ENCODE measurements at regions not wholly inside any gene's neighbourhood (a gene's known extent, or its start where the extent isn't known, plus 50 kb on each side); places are given as distances from the start of the nearest gene placed in this dataset.

- peaks cover 0 to 16% (median 7%) of the 10 kb centered on the region in 10 experiments; a peak in 10 of 20 replicates for H3K4me1 ChIP-seq
- H3K9ac ChIP-seq = no peak overlapping the region
- 0 out of 22 replicates have a peak, but pooled peaks cover 0 to 5% (median 0%) of the 10 kb centered on the region in 11 experiments for H3K9me3 ChIP-seq (replicated peaks in 1 of 11)
- no peaks in the 10 kb centered on the region for H3K36me3 ChIP-seq
- H3K4me3 ChIP-seq = no peak overlapping the region
- no peak for TF ChIP-seq Cebpa-rat (IDR thresholded peaks at IDR 0.05)
- H4K20me1 ChIP-seq = no peaks in the 10 kb centered on the region
- peak overlapping the region in 6 of 11 experiments; percentile 16 to 51 (median 28); a peak in 9 of 22 replicates for H3K4me2 ChIP-seq
- H3K27ac ChIP-seq = no peak overlapping the region
- H3K27me3 ChIP-seq = no peaks in the 10 kb centered on the region
Observed at GRCh38 chr11:26105762-26106423, 226.0 kb upstream of the ANO3 start.

GRCh38 chr11:26106726-26107125, 225.2 kb upstream of the ANO3 start:
- H3K4me3 ChIP-seq = no peak overlapping the region
- H3K4me1 ChIP-seq = peaks cover 0 to 16% (median 7%) of the 10 kb centered on the region in 10 experiments; a peak in 10 of 20 replicates
- TF ChIP-seq Cebpa-rat (IDR thresholded peaks at IDR 0.05) = no peak
- no peak overlapping the region for H3K27ac ChIP-seq
- H3K36me3 ChIP-seq = no peaks in the 10 kb centered on the region
- H3K4me2 ChIP-seq = peak overlapping the region in 6 of 11 experiments; percentile 16 to 51 (median 28); a peak in 11 of 22 replicates
- H3K27me3 ChIP-seq = no peaks in the 10 kb centered on the region
- H3K9me3 ChIP-seq (replicated peaks in 1 of 11) = 0 out of 22 replicates have a peak, but pooled peaks cover 0 to 5% (median 0%) of the 10 kb centered on the region in 11 experiments
- no peaks in the 10 kb centered on the region for H4K20me1 ChIP-seq
- H3K9ac ChIP-seq = no peak overlapping the region

DNA sequence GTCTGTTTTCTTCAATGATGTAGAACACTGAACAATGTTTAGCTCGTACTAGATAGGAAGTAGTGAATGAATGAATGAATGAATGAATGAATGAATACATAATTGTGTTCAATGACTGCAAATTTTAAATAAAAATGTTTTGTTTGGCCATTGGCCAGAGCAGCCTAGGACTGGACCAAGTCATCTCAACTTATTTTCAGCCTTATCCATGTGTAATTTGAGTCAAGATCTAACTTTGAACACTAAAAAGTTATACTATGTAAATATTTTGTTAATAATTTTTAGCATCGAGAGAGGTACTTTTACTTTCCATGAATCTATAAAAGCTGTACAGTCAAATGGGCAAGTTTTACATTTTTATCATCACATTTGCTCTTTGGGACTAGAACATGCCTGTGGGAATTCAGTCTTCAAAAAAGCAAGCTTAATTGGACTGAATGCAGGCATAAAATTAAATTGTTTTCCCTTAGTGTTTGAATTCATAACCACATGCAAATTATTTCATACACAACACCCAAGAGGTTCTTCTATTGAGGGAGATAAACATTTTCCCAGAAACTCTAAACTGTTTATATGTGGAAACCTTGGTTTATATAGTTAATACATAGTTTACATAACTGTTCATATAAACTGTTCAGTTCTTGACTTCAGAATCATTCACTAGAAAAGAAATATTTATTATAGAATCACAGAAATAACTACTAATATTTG, 222.1 kb upstream of the ANO3 start:
- H3K4me2 ChIP-seq = no peak overlapping the region
- H3K27me3 ChIP-seq = no peaks in the 10 kb centered on the region
- H3K36me3 ChIP-seq = no peaks in the 10 kb centered on the region
- peaks cover 0 to 16% (median 7%) of the 10 kb centered on the region in 10 experiments; a peak in 10 of 20 replicates for H3K4me1 ChIP-seq
- no peak for TF ChIP-seq Cebpa-rat (IDR thresholded peaks at IDR 0.05)
- H3K27ac ChIP-seq = no peak overlapping the region
- H4K20me1 ChIP-seq = no peaks in the 10 kb centered on the region
- no peak overlapping the region for H3K4me3 ChIP-seq
- H3K9ac ChIP-seq = no peak overlapping the region
- peaks cover 0 to 8% (median 0%) of the 10 kb centered on the region in 11 experiments; a peak in 3 of 22 replicates for H3K9me3 ChIP-seq (replicated peaks in 1 of 11)

DNA sequence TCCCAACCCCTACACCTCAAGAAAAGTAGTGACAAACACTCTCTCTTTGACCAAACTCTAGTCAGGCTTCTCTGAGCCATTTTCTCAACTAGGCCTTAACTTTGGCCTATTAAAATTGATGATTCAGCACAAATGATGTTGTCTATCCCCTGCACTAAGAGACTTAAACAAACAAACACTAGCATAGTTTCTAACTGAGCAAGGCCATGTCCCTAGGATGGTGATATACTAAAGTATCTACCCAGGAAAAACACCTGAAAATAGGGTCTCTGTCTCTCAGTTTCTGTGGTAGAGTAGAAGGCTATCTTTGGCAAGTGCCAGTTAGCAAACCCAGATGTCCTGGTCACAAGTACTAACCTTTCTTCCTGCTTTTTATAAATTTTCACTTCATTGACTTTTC, 219.7 kb upstream of the ANO3 start:
- Histone ChIP-seq H3K9ac (no peak overlapping the region), H3K36me3 (no peaks in the 10 kb centered on the region), H3K27me3 (no peaks in the 10 kb centered on the region), H3K4me2 (peak overlapping the region in 1 of 11 experiments; percentile 4; a peak in 1 of 22 replicates), H4K20me1 (no peaks in the 10 kb centered on the region), H3K4me3 (no peak overlapping the region), H3K4me1 (0 out of 20 replicates have a peak, but pooled peaks cover 0 to under 1% (median 0%) of the 10 kb centered on the region in 10 experiments), H3K9me3 (replicated peaks in 1 of 11) (peaks cover 0 to 8% (median 0%) of the 10 kb centered on the region in 11 experiments; a peak in 3 of 22 replicates), H3K27ac (no peak overlapping the region)
- TF ChIP-seq Cebpa-rat (IDR thresholded peaks at IDR 0.05) = no peak

GRCh38 chr11:26121466-26121865, 210.5 kb upstream of the ANO3 start:
- Histone ChIP-seq H3K9me3 (replicated peaks in 1 of 11) (peaks cover 0 to 4% (median 0%) of the 10 kb centered on the region in 11 experiments; a peak in 1 of 22 replicates), H3K36me3 (no peaks in the 10 kb centered on the region), H3K9ac (no peak overlapping the region), H3K27ac (no peak overlapping the region), H3K4me2 (no peak overlapping the region), H3K27me3 (no peaks in the 10 kb centered on the region), H4K20me1 (no peaks in the 10 kb centered on the region), H3K4me3 (no peak overlapping the region), H3K4me1 (no peaks in the 10 kb centered on the region)
- TF ChIP-seq Cebpa-rat (IDR thresholded peaks at IDR 0.05) = no peak

DNA sequence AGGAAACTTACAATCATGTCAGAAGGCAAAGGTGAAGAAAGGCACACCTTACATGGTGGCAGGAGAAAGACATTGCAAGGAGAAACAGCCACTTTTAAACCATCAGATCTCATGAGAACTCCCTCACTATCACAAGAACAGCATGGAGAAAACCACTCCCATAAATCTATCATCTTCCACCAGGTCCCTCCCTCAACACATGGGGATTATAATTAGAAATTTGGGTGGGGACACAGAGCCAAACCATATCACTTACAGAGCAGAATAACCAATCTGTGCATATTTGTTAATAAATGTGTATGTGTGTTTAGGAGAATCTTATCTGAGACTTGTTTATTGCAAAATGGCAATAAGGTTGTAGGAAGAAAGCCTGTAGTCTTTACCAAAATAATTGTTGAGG, 205.2 kb upstream of the ANO3 start:
- no peaks in the 10 kb centered on the region for H3K27me3 ChIP-seq
- H3K27ac ChIP-seq = no peak overlapping the region
- H3K4me2 ChIP-seq = no peak overlapping the region
- H3K4me1 ChIP-seq = no peaks in the 10 kb centered on the region
- no peaks in the 10 kb centered on the region; a peak in 1 of 22 replicates for H3K9me3 ChIP-seq (replicated peaks in 1 of 11)
- H3K4me3 ChIP-seq = no peak overlapping the region
- H3K36me3 ChIP-seq = no peaks in the 10 kb centered on the region
- no peak overlapping the region for H3K9ac ChIP-seq
- TF ChIP-seq Cebpa-rat (IDR thresholded peaks at IDR 0.05) = no peak
- H4K20me1 ChIP-seq = no peaks in the 10 kb centered on the region

GRCh38 chr11:26127336-26127735, 204.6 kb upstream of the ANO3 start:
- Histone ChIP-seq H3K9ac (no peak overlapping the region), H4K20me1 (no peaks in the 10 kb centered on the region), H3K4me1 (no peaks in the 10 kb centered on the region), H3K36me3 (no peaks in the 10 kb centered on the region), H3K27ac (no peak overlapping the region), H3K27me3 (no peaks in the 10 kb centered on the region), H3K4me2 (no peak overlapping the region), H3K4me3 (no peak overlapping the region), H3K9me3 (replicated peaks in 1 of 11) (no peaks in the 10 kb centered on the region; a peak in 1 of 22 replicates)
- TF ChIP-seq Cebpa-rat (IDR thresholded peaks at IDR 0.05) = no peak

DNA sequence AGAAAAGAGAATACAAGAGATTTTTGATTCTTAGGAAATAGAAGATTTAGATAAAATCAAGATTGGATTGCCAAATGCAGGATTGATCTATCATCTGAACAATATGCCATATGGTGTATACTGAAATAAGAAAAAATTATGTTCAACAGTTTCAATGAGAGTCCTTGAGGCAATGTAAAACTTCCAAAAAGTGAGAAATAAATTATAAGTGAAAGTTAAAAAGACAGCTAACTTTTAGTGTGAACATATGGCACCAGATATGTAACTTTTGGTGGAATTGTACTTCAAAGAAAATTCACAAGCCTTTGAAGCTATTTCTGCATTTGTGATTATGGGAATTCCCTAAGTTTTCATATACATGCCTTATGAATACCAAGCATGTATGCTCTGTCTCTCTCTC, 200.5 kb upstream of the ANO3 start:
- no peaks in the 10 kb centered on the region for H3K27me3 ChIP-seq
- H3K9ac ChIP-seq = no peak overlapping the region
- no peak overlapping the region for H3K4me3 ChIP-seq
- H3K4me2 ChIP-seq = no peak overlapping the region
- H4K20me1 ChIP-seq = no peaks in the 10 kb centered on the region
- no peaks in the 10 kb centered on the region for H3K36me3 ChIP-seq
- no peaks in the 10 kb centered on the region for H3K4me1 ChIP-seq
- H3K27ac ChIP-seq = no peak overlapping the region
- H3K9me3 ChIP-seq (replicated peaks in 1 of 11) = no peaks in the 10 kb centered on the region; a peak in 1 of 22 replicates
- TF ChIP-seq Cebpa-rat (IDR thresholded peaks at IDR 0.05) = no peak

- no peaks in the 10 kb centered on the region for H3K36me3 ChIP-seq
- no peaks in the 10 kb centered on the region for H3K9me3 ChIP-seq (replicated peaks in 1 of 11)
- H4K20me1 ChIP-seq = no peaks in the 10 kb centered on the region
- H3K27me3 ChIP-seq = no peaks in the 10 kb centered on the region
- no peak overlapping the region for H3K4me2 ChIP-seq
- H3K27ac ChIP-seq = no peak overlapping the region
- H3K4me3 ChIP-seq = no peak overlapping the region
- H3K4me1 ChIP-seq = no peaks in the 10 kb centered on the region
- TF ChIP-seq Cebpa-rat (IDR thresholded peaks at IDR 0.05) = no peak
- H3K9ac ChIP-seq = no peak overlapping the region
Observed at GRCh38 chr11:26134053-26134452, 197.9 kb upstream of the ANO3 start.

Measured in BLaER1 treated with 17β-estradiol and CSF1 and Interleukin-3, amounts not matched to agents 10 nM and 100 nM (cell line).